GM18951 (cell line): ENCODE measurements at regions not wholly inside any gene's neighbourhood (a gene's known extent, or its start where the extent isn't known, plus 50 kb on each side); places are given as distances from the start of the nearest gene placed in this dataset.

ENCODE experiments used
- POLR2A ChIP-seq: IDR thresholded peaks from 4 replicates; pipeline ENCODE4 v1.6.1; 2011; ENCODE audit warnings: mild to moderate bottlenecking; ENCODE audit not compliant: insufficient read length, insufficient read depth; ENCODE audit errors: extremely low read depth
- in situ Hi-C: fragments of 300-500 bp; cut with MboI; formaldehyde crosslinking; loops from one replicate; pipeline ENCODE4 v1.12.0; 2022; ENCODE audit warnings: low sequenced_read_pairs, mixed read lengths, inconsistent platforms; ENCODE audit not compliant: unreplicated experiment

DNA sequence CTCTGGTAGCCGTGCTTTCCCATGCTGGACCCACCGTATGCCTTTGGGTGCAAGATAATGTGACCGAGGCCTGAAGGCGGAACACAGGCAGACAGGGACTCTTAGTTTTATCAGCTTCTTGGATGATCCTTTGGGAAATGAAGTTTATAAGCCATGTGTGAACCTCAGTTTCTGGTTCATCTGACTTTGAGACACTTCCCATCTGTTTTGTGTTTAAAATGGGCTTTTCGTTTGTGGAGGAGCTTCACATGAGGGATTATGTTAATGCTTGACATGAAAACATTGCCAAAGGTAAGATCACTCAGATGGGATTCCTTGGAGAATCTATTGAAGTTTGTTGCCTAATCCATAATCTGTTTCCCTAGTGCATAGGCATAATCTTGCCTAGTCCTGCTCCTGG is 249.8 kb upstream of the LYZL1 start:
- in situ Hi-C loops: no loop called here
- no peak for TF ChIP-seq POLR2A

DNA sequence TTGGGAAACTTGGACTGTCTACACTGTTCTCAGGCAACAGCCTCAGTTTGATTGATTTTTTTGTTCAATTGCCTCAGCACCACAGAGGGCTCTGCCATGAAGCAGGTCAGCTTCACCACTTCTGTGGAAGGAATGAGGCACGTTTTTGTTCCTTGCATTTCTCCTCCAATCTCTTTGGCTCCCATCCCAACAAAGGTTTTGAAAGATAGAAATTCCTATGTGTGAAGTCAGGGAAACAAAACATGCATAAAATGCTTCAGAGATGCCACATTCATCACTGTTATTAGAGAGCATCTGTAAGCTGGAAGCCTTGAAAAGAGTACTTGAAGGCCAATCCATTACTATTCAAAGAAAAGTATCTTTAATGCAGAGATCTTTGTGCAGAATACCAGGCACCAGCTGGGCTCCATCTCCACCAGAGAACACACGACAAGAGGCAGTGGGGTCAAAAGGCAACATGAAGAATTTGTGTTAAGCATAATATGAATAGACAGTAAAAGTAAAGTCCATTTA is 249.1 kb upstream of the LYZL1 start:
- in situ Hi-C loops: no loop called here
- no peak for TF ChIP-seq POLR2A

DNA sequence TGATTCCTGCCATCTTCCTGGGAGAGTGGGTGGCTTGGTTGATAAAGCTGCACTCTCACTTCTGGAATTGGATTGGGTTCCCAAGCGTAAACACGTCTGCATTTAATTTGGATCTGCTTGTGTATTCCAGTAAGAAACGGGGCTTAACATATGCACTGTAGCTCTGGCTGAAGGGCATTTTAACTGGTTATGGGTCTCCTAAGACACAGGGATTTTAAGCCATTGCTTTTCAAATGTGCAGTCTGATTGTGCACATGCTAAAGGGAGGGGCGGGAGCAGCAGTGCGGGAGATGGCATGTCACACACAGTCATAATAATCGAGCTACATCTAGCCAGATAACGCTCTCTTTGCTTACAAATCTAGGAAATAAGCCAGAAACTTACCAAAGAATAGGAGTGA is 247.3 kb upstream of the LYZL1 start:
- in situ Hi-C loops: no loop called here
- no peak for TF ChIP-seq POLR2A

DNA sequence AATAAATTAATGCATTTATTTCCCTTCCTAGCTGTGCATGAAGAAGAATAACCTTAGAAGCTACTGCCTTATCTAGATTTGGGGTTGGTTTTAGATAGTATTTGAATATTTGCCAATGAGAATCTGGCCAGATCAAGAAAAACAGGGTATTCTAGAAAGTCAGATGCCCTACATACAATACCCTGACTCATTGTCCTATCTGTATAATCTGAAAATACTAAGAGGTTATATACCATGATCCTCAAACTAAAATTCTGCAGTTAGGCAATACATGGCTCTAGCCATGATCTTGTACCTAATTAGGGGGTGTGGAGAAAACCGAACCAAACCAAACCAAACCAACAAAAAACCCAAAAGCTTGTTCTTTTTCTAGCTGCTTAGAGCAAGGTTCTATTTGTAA is 240.4 kb upstream of the LYZL1 start:
- in situ Hi-C loops: no loop called here
- TF ChIP-seq POLR2A: no peak

DNA sequence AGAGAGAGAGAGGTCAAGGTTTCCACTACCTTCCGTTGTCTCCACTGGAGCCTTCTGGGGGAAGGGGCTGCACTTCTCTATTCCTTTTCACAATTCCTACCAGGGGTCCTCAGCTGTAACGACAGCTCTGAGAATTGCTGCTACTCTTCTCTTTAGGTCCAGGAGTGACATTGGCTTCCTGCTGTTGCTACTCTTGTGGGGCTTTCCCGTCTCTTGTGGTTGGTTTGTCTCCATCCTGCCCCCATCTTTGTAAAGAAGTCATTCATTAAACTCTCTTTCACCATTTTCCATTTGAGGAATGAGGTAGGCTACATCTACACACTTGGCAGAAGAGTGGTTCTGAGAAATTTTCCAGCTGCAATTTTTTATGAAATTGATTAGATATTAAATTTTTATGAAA is 238.8 kb upstream of the LYZL1 start:
- in situ Hi-C loops: no loop called here
- TF ChIP-seq POLR2A: no peak

DNA sequence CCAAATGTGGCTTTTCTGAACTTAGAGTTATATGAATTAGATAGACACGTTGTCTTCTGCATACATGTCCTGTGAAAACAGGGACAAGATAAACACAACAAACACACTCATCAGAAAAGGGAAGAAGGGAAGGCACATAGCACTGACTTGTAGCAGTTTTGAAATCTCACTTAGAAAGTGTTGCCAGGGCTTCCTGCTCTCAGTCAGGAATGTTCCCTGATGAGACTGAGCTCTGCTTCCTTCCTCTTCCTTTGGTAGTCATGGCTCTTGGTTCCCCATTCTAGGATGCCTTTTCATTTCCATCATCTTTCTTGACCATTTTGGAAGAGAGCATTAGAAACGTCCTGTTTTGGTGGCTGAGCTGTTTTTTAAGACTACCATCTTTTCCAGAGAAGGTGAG is 233.8 kb upstream of the LYZL1 start:
- TF ChIP-seq POLR2A: no peak
- in situ Hi-C loops: no loop called here

DNA sequence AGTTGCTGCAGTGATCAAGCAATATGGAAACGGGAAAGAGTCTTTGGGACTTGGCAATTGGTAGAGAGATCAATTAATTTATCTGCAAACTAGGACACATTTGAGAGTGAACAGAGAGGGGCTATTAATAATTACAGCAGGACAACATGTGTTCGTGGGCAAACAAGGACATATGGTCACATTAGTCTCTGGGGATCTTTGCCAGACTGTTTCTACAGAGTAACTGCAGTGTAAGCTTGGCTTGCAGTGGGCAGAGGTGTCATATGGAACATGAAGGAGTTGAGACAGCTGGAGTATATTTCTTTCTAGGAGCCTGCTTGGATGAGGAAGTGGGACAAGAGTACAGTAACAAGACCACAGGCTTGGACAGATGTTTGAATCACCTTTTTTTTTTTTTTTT is 232.1 kb upstream of the LYZL1 start:
- in situ Hi-C loops: no loop called here

DNA sequence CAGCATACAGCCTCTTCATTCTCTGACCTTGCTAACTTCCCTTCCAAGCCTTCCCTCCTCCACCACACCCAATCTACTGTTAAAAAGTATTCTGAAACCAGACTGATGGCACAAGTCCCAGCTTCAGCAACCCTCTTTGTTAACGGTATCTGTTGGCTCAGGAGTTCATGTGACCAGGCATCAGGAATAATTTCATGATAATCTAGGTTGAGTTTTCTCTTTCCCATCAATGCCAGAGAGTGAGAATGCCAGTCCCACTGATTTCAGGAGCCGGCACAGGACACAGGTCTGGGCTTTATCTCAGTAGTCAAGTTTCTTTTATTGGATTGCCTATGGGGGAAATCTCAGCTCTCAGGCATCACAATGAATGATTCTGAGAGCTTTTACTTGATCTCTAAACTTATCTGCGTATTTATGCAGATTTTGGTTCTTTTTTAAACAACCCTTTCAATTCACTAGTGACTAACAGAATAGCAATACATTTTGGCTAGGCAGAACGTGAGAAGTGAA is 231.0 kb upstream of the LYZL1 start:
- no peak for TF ChIP-seq POLR2A
- in situ Hi-C loops: no loop called here

More for the DNA sequence above, 232.1 kb upstream of the LYZL1 start:
- TF ChIP-seq POLR2A: no peak

DNA sequence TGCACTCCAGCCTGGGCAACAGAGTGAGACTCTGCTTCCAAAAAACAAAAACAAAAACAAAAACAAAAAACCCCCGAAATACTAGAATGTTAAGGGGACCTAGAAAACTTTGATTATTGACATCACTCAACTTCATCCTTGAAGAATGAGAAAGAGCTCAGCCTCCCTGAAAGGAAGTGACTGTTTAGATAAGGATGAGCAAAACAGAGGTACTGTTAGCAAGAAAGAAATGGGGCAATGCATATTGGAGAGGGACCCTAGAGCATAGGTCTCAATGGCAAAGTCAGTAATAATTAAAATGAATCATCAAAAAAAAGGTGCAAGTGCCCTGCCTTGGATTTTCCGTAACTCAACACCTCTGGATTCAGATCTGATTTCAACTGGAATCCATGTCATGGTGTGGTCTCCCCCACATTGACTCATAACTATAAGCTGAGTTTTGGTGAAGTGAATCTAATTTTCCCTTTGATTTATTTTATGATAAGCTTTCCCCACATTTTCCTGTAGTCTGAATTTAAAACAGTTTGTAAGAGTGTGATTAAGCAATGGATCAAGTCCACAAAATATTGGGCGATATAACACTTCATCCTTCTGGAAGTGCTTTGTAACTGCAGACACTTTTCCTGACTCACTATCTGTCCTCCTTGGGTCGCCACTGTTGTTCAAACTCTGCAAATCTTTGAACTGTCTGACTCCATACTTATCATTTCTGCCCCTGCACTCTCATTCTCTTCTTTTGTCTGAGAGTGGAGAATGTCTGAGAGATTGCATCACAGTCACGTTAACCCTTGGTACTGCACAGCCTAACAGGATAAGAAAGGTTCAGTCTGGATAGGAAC is 224.8 kb upstream of the LYZL1 start:
- no peak for TF ChIP-seq POLR2A
- in situ Hi-C loops: no loop called here

DNA sequence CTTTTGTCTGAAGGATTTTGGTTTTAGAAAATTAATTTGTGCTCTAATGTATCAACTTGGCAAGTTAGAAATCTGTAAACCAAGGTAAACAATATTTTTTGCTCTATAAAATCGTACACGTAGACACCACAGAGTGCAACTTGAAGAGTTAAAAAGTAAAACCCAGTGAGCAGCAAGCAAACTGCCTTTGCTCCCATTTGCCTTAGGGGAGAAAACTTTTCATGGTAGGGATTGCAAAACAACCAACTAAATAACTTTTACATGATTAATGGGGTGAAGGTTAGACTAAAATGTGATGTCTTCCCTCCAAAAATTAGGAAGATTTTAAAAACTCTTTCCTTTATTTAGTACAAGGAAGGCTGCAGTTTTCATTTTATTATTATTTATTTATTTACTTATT is 224.2 kb upstream of the LYZL1 start:
- TF ChIP-seq POLR2A: no peak
- in situ Hi-C loops: no loop called here

DNA sequence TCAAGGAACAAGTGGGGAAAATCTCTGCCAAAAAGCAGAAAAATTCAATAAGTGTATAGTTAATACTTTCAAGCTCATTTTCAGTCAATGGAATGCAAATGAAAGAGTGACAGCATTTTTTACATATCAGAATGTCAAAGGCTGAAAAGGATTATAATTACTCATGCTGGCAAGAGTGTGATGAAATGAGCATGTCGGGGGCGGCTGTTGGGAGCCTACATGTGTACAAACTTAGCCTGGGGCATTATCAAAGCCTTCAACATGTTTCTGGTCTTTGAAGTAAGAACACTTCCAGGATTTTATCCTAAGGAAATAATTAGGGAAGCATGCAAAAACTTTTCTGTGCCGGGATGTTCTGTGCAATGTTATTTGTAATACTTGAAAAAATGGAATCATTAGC is 221.7 kb upstream of the LYZL1 start:
- in situ Hi-C loops: no loop called here
- no peak for TF ChIP-seq POLR2A

DNA sequence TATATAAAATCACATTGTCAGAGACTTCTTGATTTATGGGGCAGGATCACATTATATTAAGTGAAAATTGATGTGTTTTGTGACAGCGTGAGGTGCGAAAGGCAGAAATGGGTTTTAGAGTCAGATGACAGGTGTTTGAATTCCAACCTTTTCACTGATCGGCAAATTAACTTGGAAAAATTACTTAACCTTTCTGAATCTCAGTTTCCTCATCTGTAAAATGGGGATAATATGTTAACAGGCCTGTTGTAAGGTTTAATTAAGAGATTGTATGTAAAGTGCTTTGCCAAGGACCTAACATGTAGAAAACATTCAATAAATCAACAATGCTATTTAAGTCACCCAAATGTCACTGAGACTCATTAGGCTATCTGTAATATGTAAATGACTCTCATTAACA is 221.2 kb upstream of the LYZL1 start:
- in situ Hi-C loops: no loop called here
- TF ChIP-seq POLR2A: no peak

DNA sequence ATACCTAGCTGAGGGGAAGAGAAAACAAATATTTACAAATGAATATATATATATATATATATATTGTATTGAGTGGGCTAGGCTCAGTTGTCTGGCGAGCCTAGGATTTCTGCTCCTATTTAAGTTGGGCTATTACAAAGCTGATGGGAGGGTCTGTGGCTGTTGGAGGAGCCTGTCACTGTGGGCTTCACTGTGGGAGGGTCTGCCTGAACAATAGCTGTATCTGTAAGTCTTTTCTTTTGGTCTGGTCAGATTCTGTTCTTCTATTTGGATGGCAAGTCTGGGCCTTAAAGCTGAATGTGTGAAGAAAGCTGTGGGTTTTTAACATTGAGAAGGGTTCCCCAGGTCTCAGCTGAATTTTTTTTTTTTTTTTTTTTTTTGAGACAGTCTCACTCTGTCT is 220.6 kb upstream of the LYZL1 start:
- TF ChIP-seq POLR2A: no peak
- in situ Hi-C loops: no loop called here

DNA sequence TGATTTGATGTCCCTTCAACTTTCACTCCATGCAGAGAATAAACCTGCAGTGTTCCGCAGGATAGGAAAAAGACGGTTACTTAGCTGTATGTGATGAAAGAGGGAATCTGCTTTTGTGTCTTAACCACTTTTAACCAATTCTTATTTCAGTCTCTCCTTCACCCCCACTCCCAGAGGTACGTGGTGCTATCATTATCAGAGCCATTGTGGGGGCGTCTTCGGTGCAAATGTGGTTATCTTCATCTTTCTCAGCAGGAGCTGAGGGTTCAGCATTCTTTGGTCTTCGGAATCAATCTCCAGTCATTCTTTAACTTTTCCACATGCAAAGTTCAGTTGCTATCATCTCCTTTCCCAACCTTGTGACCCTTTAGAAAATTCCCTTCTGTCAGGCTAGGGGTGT is 219.9 kb upstream of the LYZL1 start:
- in situ Hi-C loops: no loop called here
- TF ChIP-seq POLR2A: no peak
